A549 (cell line): ENCODE measurements at regions not wholly inside any gene's neighbourhood (a gene's known extent, or its start where the extent isn't known, plus 50 kb on each side); places are given as distances from the start of the nearest gene placed in this dataset.

Source experiments
- CBX8 ChIP-seq: fragments of 200-600 bp; sonication (generic); IDR thresholded peaks from 2 replicates; pipeline ENCODE4 v1.6.1; 2016
- CTCF ChIP-seq: fragments of >200 bp; sonication (Bioruptor Twin); formaldehyde crosslinking; IDR thresholded peaks from 3 replicates; pipeline ENCODE4 v1.5.1; 2016
- E2F6 ChIP-seq: IDR thresholded peaks from 2 replicates; pipeline ENCODE4 v1.6.1; 2012; ENCODE audit warnings: low read depth, borderline replicate concordance
- JUNB ChIP-seq: fragments of >200 bp; sonication (Bioruptor Twin); formaldehyde crosslinking; IDR thresholded peaks from 2 replicates; pipeline ENCODE4 v1.6.1; 2016
- MAX ChIP-seq: IDR thresholded peaks from 2 replicates; pipeline ENCODE4 v1.6.1; 2012
- MAZ ChIP-seq: fragments of 150-350 bp; IDR thresholded peaks from 2 replicates; pipeline ENCODE4 v1.6.1; 2014; ENCODE audit warnings: antibody characterized with exemption, low read depth, low read length, borderline replicate concordance
- PBX3 ChIP-seq: IDR thresholded peaks from 2 replicates; pipeline ENCODE4 v1.6.1; 2012
- POLR2A ChIP-seq: IDR thresholded peaks from 2 replicates; pipeline ENCODE4 v1.6.1; 2012; ENCODE audit warnings: mild to moderate bottlenecking, low read length
- REST ChIP-seq: fragments of 200-600 bp; sonication (generic); IDR thresholded peaks from 2 replicates; pipeline ENCODE4 v1.6.1; 2016; ENCODE audit warnings: antibody characterized with exemption, mild to moderate bottlenecking, moderate library complexity
- RFX5 ChIP-seq: fragments of 450-650 bp; IDR thresholded peaks from 2 replicates; pipeline ENCODE4 v1.7.1; 2014; ENCODE audit warnings: antibody characterized with exemption, mild to moderate bottlenecking, moderate library complexity
- SREBF2 ChIP-seq: fragments of 450-650 bp; IDR thresholded peaks from 2 replicates; pipeline ENCODE4 v1.6.1; 2014; ENCODE audit warnings: mild to moderate bottlenecking, moderate library complexity
- ZSCAN20 ChIP-seq: fragments of 250-450 bp; sonication (Bioruptor Pico); IDR thresholded peaks from 2 replicates; pipeline ENCODE4 v1.8.0; 2022; ENCODE audit warnings: mild to moderate bottlenecking, moderate library complexity

- TF ChIP-seq CTCF (no peak), MAZ (no peak), POLR2A (no peak), REST (no peak), CBX8 (no peak), JUNB (no peak), SREBF2 (no peak), E2F6 (no peak), MAX (no peak), ZSCAN20 (CRISPR knock-in tag) (no peak), PBX3 (no peak), RFX5 (no peak)
Observed at GRCh38 chr11:8775734-8776133, 93.1 kb downstream of the RPL27A start.
